ENCODE measurements at regions not wholly inside any gene's neighbourhood (a gene's known extent, or its start where the extent isn't known, plus 50 kb on each side); places are given as distances from the start of the nearest gene placed in this dataset.
A peak's percentile ranks its signal among the peaks of the same experiment; 100 is the strongest.

- 79% methylated on average over 2 of the region's 2 CpGs for WGBS
- intact Hi-C loops (cut with DNase I), result no loop called here
- Histone ChIP-seq H3K27ac (ENCODE audit: low read length) (no peak overlapping the region), H3K4me3 (ENCODE audit: low read length) (no peak overlapping the region), H3K9me3 (ENCODE audit: control insufficient read depth, low read length) (no peaks in the 10 kb centered on the region), H3K27me3 (ENCODE audit: control insufficient read depth, insufficient read depth) (no peaks in the 10 kb centered on the region), H3K4me1 (ENCODE audit: control insufficient read depth, insufficient read depth, low read length) (no peaks in the 10 kb centered on the region)
- no peak for ATAC-seq
- DNase-seq, result no peak
Measured at GRCh38 chr4:166635367-166635766, 598.9 kb downstream of the SPOCK3 start.

DNA sequence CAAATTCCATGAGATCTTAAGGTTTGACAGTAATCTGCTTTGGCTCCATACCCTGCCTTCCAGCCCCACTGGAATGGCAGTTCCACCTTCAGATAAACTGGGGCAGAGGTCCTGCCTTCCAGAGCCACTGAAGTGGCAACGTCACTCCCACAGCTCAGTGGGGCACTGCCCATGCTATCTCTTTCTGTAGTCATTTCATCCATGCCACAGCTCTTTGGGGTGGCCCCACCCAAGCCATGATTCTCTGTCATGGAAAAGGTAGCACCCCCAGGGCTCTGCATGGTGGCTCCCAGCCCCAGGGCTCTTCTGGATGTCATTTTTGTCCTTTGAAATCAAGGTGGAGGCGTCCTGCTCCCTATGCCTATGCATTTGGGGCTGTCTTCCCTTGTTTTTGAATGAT lies 596.5 kb downstream of the SPOCK3 start:
- H3K27ac ChIP-seq (ENCODE audit: low read length), result no peak overlapping the region
- ATAC-seq (no peak), DNase-seq (peak in 1 of 3 donors; percentile 16)
- no peaks in the 10 kb centered on the region for H3K9me3 ChIP-seq (ENCODE audit: control insufficient read depth, low read length)
- WGBS, result 63% methylated on average over 2 of the region's 2 CpGs
- H3K27me3 ChIP-seq (ENCODE audit: control insufficient read depth, insufficient read depth), result no peaks in the 10 kb centered on the region
- intact Hi-C loops (cut with DNase I), result no loop called here
- H3K4me1 ChIP-seq (ENCODE audit: control insufficient read depth, insufficient read depth, low read length), result no peaks in the 10 kb centered on the region
- H3K4me3 ChIP-seq (ENCODE audit: low read length), result no peak overlapping the region

- ATAC-seq (no peak), DNase-seq (no peak)
- 49% methylated on average over 1 of the region's 1 CpG for WGBS
- H3K4me1 ChIP-seq (ENCODE audit: control insufficient read depth, insufficient read depth, low read length), result no peaks in the 10 kb centered on the region
- no peaks in the 10 kb centered on the region for H3K9me3 ChIP-seq (ENCODE audit: control insufficient read depth, low read length)
- intact Hi-C loops (cut with DNase I), result no loop called here
- no peaks in the 10 kb centered on the region for H3K27me3 ChIP-seq (ENCODE audit: control insufficient read depth, insufficient read depth)
- H3K4me3 ChIP-seq (ENCODE audit: low read length), result no peak overlapping the region
- no peak overlapping the region for H3K27ac ChIP-seq (ENCODE audit: low read length)
Measured at GRCh38 chr4:166655231-166655630, 579.1 kb downstream of the SPOCK3 start.

DNA sequence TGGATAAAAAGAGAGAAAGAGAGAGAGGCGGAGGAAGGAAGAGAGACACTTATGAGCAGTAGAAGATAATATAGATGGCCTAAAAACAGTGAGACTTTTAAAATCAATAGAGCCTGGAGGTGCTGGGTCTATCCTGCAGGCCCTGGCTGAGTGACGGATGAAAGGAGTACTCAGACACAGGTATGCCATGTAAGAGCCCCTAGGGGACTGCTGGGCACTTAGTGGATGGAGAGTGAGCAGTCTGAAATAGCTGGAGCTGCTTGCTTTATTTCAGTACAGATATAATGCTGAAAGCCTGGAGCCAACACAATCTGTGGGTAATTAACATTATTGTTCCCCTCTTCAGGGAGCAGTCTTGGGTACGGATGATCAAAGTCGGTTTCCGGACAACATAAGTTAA lies 578.6 kb downstream of the SPOCK3 start:
- H3K9me3 ChIP-seq (ENCODE audit: control insufficient read depth, low read length), result no peaks in the 10 kb centered on the region
- ATAC-seq (no peak), DNase-seq (no peak)
- H3K27ac ChIP-seq (ENCODE audit: low read length), result no peak overlapping the region
- no peaks in the 10 kb centered on the region for H3K27me3 ChIP-seq (ENCODE audit: control insufficient read depth, insufficient read depth)
- intact Hi-C loops (cut with DNase I), result no loop called here
- H3K4me1 ChIP-seq (ENCODE audit: control insufficient read depth, insufficient read depth, low read length), result no peaks in the 10 kb centered on the region
- H3K4me3 ChIP-seq (ENCODE audit: low read length), result no peak overlapping the region
- 91% methylated on average over 5 of the region's 5 CpGs for WGBS

- no peak overlapping the region for H3K27ac ChIP-seq (ENCODE audit: low read length)
- no peak for DNase-seq
- no peaks in the 10 kb centered on the region for H3K27me3 ChIP-seq (ENCODE audit: control insufficient read depth, insufficient read depth)
- no peak overlapping the region for H3K4me3 ChIP-seq (ENCODE audit: low read length)
- no peak for ATAC-seq
- intact Hi-C loops (cut with DNase I), result no loop called here
- no peaks in the 10 kb centered on the region for H3K9me3 ChIP-seq (ENCODE audit: control insufficient read depth, low read length)
- 32% methylated on average over 3 of the region's 3 CpGs for WGBS
- H3K4me1 ChIP-seq (ENCODE audit: control insufficient read depth, insufficient read depth, low read length), result no peaks in the 10 kb centered on the region
Measured at GRCh38 chr4:166657261-166657660, 577.0 kb downstream of the SPOCK3 start.

DNA sequence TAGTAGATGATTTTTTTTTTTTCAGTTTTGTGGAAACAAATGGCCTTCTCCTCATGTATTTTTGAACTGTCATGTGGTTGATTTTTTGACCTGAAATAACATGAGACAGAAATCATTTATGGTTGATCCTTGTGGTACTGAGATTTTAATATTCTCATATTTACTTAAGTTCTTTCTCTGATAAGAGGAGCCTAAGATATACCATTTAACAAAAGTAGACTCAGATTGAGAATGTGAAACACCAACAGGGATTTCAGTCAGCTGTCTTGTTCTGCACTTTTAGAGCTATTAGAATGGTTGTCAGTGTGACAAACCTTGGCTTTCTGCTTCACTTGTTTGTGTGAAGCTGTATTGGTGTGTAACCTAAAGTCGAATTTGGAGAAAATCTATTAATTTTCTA lies 575.7 kb downstream of the SPOCK3 start:
- H3K4me1 ChIP-seq (ENCODE audit: control insufficient read depth, insufficient read depth, low read length), result no peaks in the 10 kb centered on the region
- DNase-seq (no peak), ATAC-seq (no peak)
- H3K4me3 ChIP-seq (ENCODE audit: low read length), result no peak overlapping the region
- WGBS, result 61% methylated on average over 1 of the region's 1 CpG
- H3K9me3 ChIP-seq (ENCODE audit: control insufficient read depth, low read length), result no peaks in the 10 kb centered on the region
- intact Hi-C loops (cut with DNase I), result no loop called here
- no peak overlapping the region for H3K27ac ChIP-seq (ENCODE audit: low read length)
- H3K27me3 ChIP-seq (ENCODE audit: control insufficient read depth, insufficient read depth), result no peaks in the 10 kb centered on the region

DNA sequence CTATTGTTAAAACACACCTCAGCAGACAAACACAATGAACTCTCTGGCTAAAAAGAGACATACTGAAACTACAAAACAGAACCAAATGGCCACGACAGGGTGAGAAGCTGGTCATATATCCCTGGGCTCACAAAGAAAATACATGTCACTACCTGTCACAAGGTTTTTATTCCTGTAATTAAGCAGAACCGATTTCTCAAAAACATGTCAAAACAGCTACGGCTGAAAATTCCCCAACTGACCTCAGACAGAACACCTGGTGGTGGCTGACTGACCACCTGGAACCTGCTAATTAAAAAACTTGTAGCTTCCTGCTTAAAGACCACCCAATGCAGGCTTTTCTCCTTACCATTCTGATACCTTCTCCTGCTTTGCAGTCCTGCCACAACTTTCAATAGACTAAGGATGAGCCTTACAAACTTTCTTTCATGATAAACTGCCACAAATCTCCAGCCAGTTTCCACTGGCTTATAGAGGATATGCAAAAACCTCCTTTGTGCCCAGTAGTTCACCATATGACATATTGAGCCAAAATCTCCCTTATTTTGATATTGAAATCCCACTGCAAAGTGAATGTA lies 571.9 kb downstream of the SPOCK3 start:
- intact Hi-C loops (cut with DNase I), result no loop called here
- Histone ChIP-seq H3K4me3 (ENCODE audit: low read length) (no peak overlapping the region), H3K27ac (ENCODE audit: low read length) (no peak overlapping the region), H3K4me1 (ENCODE audit: control insufficient read depth, insufficient read depth, low read length) (no peaks in the 10 kb centered on the region), H3K9me3 (ENCODE audit: control insufficient read depth, low read length) (no peaks in the 10 kb centered on the region), H3K27me3 (ENCODE audit: control insufficient read depth, insufficient read depth) (no peaks in the 10 kb centered on the region)
- 52% methylated on average over 3 of the region's 3 CpGs for WGBS
- no peak for DNase-seq
- no peak for ATAC-seq

GRCh38 chr4:166670341-166670740 lies 564.0 kb downstream of the SPOCK3 start:
- no peaks in the 10 kb centered on the region for H3K4me1 ChIP-seq (ENCODE audit: control insufficient read depth, insufficient read depth, low read length)
- no peak overlapping the region for H3K4me3 ChIP-seq (ENCODE audit: low read length)
- no peaks in the 10 kb centered on the region for H3K9me3 ChIP-seq (ENCODE audit: control insufficient read depth, low read length)
- H3K27ac ChIP-seq (ENCODE audit: low read length), result no peak overlapping the region
- H3K27me3 ChIP-seq (ENCODE audit: control insufficient read depth, insufficient read depth), result no peaks in the 10 kb centered on the region
- DNase-seq (no peak), ATAC-seq (no peak)
- 19% methylated on average over 1 of the region's 1 CpG for WGBS
- intact Hi-C loops (cut with DNase I), result no loop called here

DNA sequence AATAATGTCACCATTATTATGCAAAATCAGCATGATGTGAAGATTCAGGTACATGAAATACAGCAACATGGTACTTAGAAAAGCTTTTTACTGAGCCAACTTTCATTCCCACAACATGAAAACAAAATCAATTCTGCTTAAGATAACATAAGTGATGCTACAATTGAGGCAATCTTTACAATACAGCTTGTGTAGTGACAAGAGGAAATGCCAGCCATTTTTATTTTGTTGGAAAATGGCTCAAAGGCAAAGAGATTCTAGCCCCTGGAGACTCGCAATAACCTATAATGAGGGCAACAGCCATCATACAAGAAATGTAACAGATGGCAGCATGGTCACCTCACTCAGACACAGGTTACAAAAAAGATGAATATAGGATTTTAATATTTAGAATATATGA lies 560.4 kb downstream of the SPOCK3 start:
- Histone ChIP-seq H3K27me3 (ENCODE audit: control insufficient read depth, insufficient read depth) (no peaks in the 10 kb centered on the region), H3K4me3 (ENCODE audit: low read length) (no peak overlapping the region), H3K9me3 (ENCODE audit: control insufficient read depth, low read length) (no peaks in the 10 kb centered on the region), H3K27ac (ENCODE audit: low read length) (no peak overlapping the region), H3K4me1 (ENCODE audit: control insufficient read depth, insufficient read depth, low read length) (no peaks in the 10 kb centered on the region)
- ATAC-seq (no peak), DNase-seq (no peak)
- 89% methylated on average over 1 of the region's 1 CpG for WGBS
- intact Hi-C loops (cut with DNase I), result no loop called here

DNA sequence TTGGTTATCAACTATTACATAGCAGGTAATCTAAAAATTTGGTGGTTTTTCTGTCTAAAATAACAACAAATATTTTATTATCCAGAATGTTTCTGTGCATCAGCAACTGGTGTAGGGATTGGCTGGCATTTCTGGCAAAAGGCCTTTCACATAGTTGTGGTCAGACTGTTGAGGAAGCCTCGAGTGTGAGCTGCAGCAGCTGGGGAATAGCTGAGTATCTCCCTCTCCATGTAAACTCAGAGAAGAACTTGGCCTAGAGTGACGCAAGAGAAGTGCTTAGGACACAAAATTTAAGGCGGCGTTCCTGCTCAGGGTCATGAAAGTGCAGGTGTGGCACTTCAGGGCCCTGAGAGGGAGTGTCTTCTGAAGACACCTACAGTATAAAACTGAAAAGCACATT lies 558.9 kb downstream of the SPOCK3 start:
- Histone ChIP-seq H3K4me1 (ENCODE audit: control insufficient read depth, insufficient read depth, low read length) (no peaks in the 10 kb centered on the region), H3K9me3 (ENCODE audit: control insufficient read depth, low read length) (no peaks in the 10 kb centered on the region), H3K27ac (ENCODE audit: low read length) (no peak overlapping the region), H3K27me3 (ENCODE audit: control insufficient read depth, insufficient read depth) (no peaks in the 10 kb centered on the region), H3K4me3 (ENCODE audit: low read length) (no peak overlapping the region)
- ATAC-seq, result no peak
- no peak for DNase-seq
- intact Hi-C loops (cut with DNase I), result no loop called here
- 65% methylated on average over 4 of the region's 4 CpGs for WGBS

GRCh38 chr4:166680796-166681195 lies 553.5 kb downstream of the SPOCK3 start:
- intact Hi-C loops (cut with DNase I), result no loop called here
- DNase-seq, result no peak
- Histone ChIP-seq H3K4me1 (ENCODE audit: control insufficient read depth, insufficient read depth, low read length) (no peaks in the 10 kb centered on the region), H3K27ac (ENCODE audit: low read length) (no peak overlapping the region), H3K4me3 (ENCODE audit: low read length) (no peak overlapping the region), H3K9me3 (ENCODE audit: control insufficient read depth, low read length) (no peaks in the 10 kb centered on the region), H3K27me3 (ENCODE audit: control insufficient read depth, insufficient read depth) (no peaks in the 10 kb centered on the region)
- 70% methylated on average over 1 of the region's 1 CpG for WGBS
- ATAC-seq, result no peak

DNA sequence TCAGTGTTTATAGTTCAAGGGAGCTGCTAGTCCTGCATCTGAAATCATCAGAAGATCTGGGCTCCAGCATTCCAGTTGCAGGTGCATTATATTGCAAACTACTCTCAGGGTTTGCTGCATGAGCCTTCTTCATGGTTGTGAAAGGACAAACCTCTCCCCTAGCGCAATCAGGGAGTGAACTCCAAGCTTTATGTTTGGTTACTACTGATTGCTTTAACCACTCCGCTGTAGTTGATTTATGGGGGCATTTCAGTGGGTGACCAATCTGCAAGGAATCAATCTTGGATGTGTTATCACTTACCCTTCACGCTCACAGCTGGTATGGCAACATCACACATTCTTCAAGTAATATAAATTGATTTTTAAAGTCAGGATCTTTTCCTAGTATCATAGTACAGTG lies 552.1 kb downstream of the SPOCK3 start:
- Histone ChIP-seq H3K4me3 (ENCODE audit: low read length) (no peak overlapping the region), H3K9me3 (ENCODE audit: control insufficient read depth, low read length) (no peaks in the 10 kb centered on the region), H3K4me1 (ENCODE audit: control insufficient read depth, insufficient read depth, low read length) (no peaks in the 10 kb centered on the region), H3K27me3 (ENCODE audit: control insufficient read depth, insufficient read depth) (no peaks in the 10 kb centered on the region), H3K27ac (ENCODE audit: low read length) (no peak overlapping the region)
- no peak for DNase-seq
- intact Hi-C loops (cut with DNase I), result no loop called here
- no peak for ATAC-seq
- WGBS, result 72% methylated on average over 3 of the region's 3 CpGs
